Smooth muscle cell (in vitro differentiated cells): ENCODE measurements at regions not wholly inside any gene's neighbourhood (a gene's known extent, or its start where the extent isn't known, plus 50 kb on each side); places are given as distances from the start of the nearest gene placed in this dataset.

ENCODE experiments used
- DNase-seq: peaks from one replicate; lab custom pipeline; 2025; ENCODE audit not compliant: unreplicated experiment; lab: John Stamatoyannopoulos, UW
- H2AFZ ChIP-seq: fragments of 200-600 bp; sonication (generic); 2 replicates; pipeline ENCODE4 v1.6.0; 2016; ENCODE audit warnings: antibody characterized with exemption, low read depth, mild to moderate bottlenecking
- H3F3A ChIP-seq: fragments of 200-600 bp; sonication (generic); 2 replicates; pipeline ENCODE4 v1.6.0; 2017; ENCODE audit warnings: antibody characterized with exemption, low read depth
- H3K27ac ChIP-seq: fragments of 200-600 bp; sonication (generic); 2 replicates; pipeline ENCODE4 v1.5.1; 2016; ENCODE audit warnings: low read depth, mild to moderate bottlenecking
- H3K27me3 ChIP-seq: fragments of 200-600 bp; sonication (generic); 2 replicates; pipeline ENCODE4 v1.6.1; 2016; ENCODE audit warnings: low read depth, mild to moderate bottlenecking
- H3K36me3 ChIP-seq: fragments of 200-600 bp; sonication (generic); 2 replicates; pipeline ENCODE4 v1.5.1; 2016; ENCODE audit warnings: low read depth
- H3K4me1 ChIP-seq: fragments of 200-600 bp; sonication (generic); 2 replicates; pipeline ENCODE4 v1.5.1; 2016; ENCODE audit warnings: low read depth
- H3K4me2 ChIP-seq: fragments of 200-600 bp; sonication (generic); 2 replicates; pipeline ENCODE4 v1.6.0; 2016; ENCODE audit warnings: mild to moderate bottlenecking
- H3K4me3 ChIP-seq: fragments of 200-600 bp; sonication (generic); 2 replicates; pipeline ENCODE4 v1.5.1; 2016; ENCODE audit warnings: mild to moderate bottlenecking
- H3K79me2 ChIP-seq: fragments of 200-600 bp; sonication (generic); 2 replicates; pipeline ENCODE4 v1.6.0; 2016; ENCODE audit warnings: low read depth, mild to moderate bottlenecking
- H3K9ac ChIP-seq: fragments of 200-600 bp; sonication (generic); 2 replicates; pipeline ENCODE4 v1.6.0; 2016; ENCODE audit warnings: low read depth
- H3K9me3 ChIP-seq: fragments of 200-600 bp; sonication (generic); replicated peaks from 2 replicates; pipeline ENCODE4 v1.5.1; 2016; ENCODE audit warnings: low read depth
- H4K20me1 ChIP-seq: fragments of 200-600 bp; sonication (generic); 2 replicates; pipeline ENCODE4 v1.6.0; 2016; ENCODE audit warnings: low read depth
- WGBS: methylation state at CpG from one replicate; pipeline ENCODE4 v1.1.7; 2016; ENCODE audit warnings: low lambda C conversion rate; 5-methylcytosine and 5-hydroxymethylcytosine counted together
- TF ChIP-seq, protein P1 (sequence below): fragments of 200-600 bp; sonication (generic); IDR thresholded peaks from 2 replicates; pipeline ENCODE4 v1.5.1; 2017; ENCODE audit warnings: borderline replicate concordance, mild to moderate bottlenecking, antibody characterized with exemption; ENCODE audit not compliant: insufficient read depth, poor library complexity, severe bottlenecking

DNA sequence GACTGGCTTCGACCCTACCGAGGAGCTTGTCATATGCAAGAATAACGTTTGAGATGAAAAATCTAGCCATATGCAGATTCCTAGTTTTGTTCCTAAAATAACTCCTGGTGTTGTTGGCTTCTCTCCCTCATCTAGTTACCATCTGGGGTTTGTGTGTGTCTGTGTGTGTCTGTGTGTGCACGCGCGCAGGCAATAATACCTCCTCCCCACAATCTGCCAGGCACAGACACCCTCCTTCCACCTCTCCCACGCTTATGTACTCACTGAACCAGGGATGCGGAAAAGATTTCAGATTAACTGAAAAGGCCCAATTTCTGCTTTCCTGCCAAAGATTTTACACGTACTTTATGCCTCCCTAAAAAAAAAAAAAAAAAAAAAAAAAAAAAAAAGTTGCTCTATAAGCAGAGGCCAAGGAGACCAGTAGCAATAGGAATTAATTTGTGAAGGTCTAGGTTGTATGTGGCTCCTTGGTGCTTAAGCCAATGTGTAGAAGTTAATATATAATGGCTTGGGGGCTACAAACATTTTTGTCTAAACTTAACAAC, 452.7 kb downstream of the NUF2 start:
- Histone ChIP-seq H2AFZ (no peak overlapping the region), H3F3A (no peaks in the 10 kb centered on the region), H3K4me1 (no peaks in the 10 kb centered on the region), H3K9ac (no peak overlapping the region), H3K4me2 (no peak overlapping the region), H3K9me3 (no peaks in the 10 kb centered on the region), H4K20me1 (no peaks in the 10 kb centered on the region), H3K79me2 (no peaks in the 10 kb centered on the region), H3K27me3 (no peaks in the 10 kb centered on the region), H3K36me3 (no peaks in the 10 kb centered on the region), H3K4me3 (no peak overlapping the region), H3K27ac (no peak overlapping the region)
- TF ChIP-seq, protein P1, sequence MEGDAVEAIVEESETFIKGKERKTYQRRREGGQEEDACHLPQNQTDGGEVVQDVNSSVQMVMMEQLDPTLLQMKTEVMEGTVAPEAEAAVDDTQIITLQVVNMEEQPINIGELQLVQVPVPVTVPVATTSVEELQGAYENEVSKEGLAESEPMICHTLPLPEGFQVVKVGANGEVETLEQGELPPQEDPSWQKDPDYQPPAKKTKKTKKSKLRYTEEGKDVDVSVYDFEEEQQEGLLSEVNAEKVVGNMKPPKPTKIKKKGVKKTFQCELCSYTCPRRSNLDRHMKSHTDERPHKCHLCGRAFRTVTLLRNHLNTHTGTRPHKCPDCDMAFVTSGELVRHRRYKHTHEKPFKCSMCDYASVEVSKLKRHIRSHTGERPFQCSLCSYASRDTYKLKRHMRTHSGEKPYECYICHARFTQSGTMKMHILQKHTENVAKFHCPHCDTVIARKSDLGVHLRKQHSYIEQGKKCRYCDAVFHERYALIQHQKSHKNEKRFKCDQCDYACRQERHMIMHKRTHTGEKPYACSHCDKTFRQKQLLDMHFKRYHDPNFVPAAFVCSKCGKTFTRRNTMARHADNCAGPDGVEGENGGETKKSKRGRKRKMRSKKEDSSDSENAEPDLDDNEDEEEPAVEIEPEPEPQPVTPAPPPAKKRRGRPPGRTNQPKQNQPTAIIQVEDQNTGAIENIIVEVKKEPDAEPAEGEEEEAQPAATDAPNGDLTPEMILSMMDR = no peak
- no peak for DNase-seq
- WGBS = 97% methylated on average over 9 of the region's 9 CpGs

DNA sequence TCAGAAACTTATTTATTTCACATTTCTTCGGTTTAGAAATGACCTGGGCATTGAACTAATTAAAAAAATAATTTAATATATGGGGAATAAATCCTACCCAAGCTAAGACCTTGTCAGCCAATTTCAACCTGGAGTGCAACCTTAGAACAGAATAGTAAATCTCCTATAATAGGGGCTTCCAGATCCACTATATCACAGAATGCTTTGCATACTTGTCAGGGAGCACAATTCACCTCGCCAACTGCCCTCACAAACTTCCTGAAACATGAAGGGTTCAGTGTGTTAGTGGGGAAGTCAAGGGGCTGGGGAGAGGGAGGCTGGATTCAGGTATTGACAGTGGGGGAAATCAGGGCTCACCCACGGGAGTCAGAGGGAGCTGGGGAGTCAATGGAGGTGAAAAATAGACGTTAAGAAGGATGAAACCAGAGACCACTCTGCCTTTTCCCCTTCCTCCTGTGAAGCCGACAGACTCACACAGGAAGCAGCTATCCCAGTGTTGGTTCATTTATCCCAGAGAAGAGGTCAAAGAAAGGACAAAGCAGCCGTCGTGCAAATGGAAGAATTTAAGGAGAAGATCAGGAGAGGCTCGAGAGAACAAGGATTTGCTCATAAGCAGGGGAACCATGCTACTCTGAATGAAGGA, 453.3 kb downstream of the NUF2 start:
- Histone ChIP-seq H4K20me1 (no peaks in the 10 kb centered on the region), H3K4me3 (no peak overlapping the region), H3K4me1 (no peaks in the 10 kb centered on the region), H3K79me2 (no peaks in the 10 kb centered on the region), H3K27me3 (no peaks in the 10 kb centered on the region), H3K9ac (no peak overlapping the region), H3F3A (no peaks in the 10 kb centered on the region), H3K27ac (no peak overlapping the region), H3K36me3 (no peaks in the 10 kb centered on the region), H2AFZ (no peak overlapping the region), H3K4me2 (no peak overlapping the region), H3K9me3 (no peaks in the 10 kb centered on the region)
- no peak for DNase-seq
- 54% methylated on average over 8 of the region's 8 CpGs for WGBS
- TF ChIP-seq, protein P1 = no peak

GRCh38 chr1:163777205-163777604, 455.5 kb downstream of the NUF2 start:
- H2AFZ ChIP-seq = no peak overlapping the region
- no peak overlapping the region for H3K4me2 ChIP-seq
- H3K4me1 ChIP-seq = no peaks in the 10 kb centered on the region
- H3K9me3 ChIP-seq = no peaks in the 10 kb centered on the region
- H3K9ac ChIP-seq = no peak overlapping the region
- H3K4me3 ChIP-seq = no peak overlapping the region
- TF ChIP-seq, protein P1 = no peak
- H3F3A ChIP-seq = no peaks in the 10 kb centered on the region
- no peaks in the 10 kb centered on the region for H3K36me3 ChIP-seq
- no peaks in the 10 kb centered on the region for H4K20me1 ChIP-seq
- no peak overlapping the region for H3K27ac ChIP-seq
- DNase-seq = no peak
- H3K79me2 ChIP-seq = no peaks in the 10 kb centered on the region
- no peaks in the 10 kb centered on the region for H3K27me3 ChIP-seq

DNA sequence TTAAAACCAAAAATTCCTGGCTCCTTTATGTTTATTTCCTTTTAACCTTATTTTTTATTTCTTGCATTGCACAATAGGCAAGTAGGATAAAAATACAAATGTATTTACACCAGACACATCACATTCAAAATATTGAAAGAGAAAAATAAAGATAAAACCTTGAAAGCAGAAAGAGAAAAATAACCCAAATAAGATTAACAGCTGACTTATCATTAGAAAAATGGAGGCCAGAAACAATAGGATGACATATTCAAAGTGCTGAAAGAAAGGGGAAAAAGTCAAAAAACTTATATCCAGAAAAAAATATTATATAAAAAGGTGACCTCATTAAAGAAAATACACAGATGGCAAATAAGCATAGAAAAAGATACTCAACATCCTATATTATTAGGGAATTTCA, 459.4 kb downstream of the NUF2 start:
- TF ChIP-seq, protein P1 = no peak
- Histone ChIP-seq H3K9ac (no peak overlapping the region), H3K9me3 (no peaks in the 10 kb centered on the region), H3K4me2 (no peak overlapping the region), H2AFZ (no peak overlapping the region), H3K4me1 (no peaks in the 10 kb centered on the region), H3F3A (no peaks in the 10 kb centered on the region), H4K20me1 (no peaks in the 10 kb centered on the region), H3K27ac (no peak overlapping the region), H3K36me3 (no peaks in the 10 kb centered on the region), H3K27me3 (no peaks in the 10 kb centered on the region), H3K79me2 (no peaks in the 10 kb centered on the region), H3K4me3 (no peak overlapping the region)
- DNase-seq = no peak
